ENCODE measurements at regions not wholly inside any gene's neighbourhood (a gene's known extent, or its start where the extent isn't known, plus 50 kb on each side); places are given as distances from the start of the nearest gene placed in this dataset.
"Not testable (repeated sequence)": the region's sequence is repeated elsewhere in the genome, so short reads cannot be mapped to it uniquely, and the experiment has no call there.

GRCh38 chr1:55441489-55441888, 226.3 kb upstream of the USP24 start:
- TF ChIP-seq POLR2A (IDR thresholded peaks at IDR 0.05; ENCODE audit: low read depth, low read length) (no peak), POLR2AphosphoS5 (IDR thresholded peaks at IDR 0.05; ENCODE audit: low read depth, low read length) (no peak), SPI1 (IDR thresholded peaks at IDR 0.05; ENCODE audit: low read depth, low read length) (no peak), PAX5 (IDR thresholded peaks at IDR 0.05; ENCODE audit: insufficient read depth, low read length, severe bottlenecking) (no peak), POU2F2 (IDR thresholded peaks at IDR 0.05; ENCODE audit: low read depth, low read length) (no peak), TAF1 (IDR thresholded peaks at IDR 0.05; ENCODE audit: low read depth, low read length) (no peak)
- DNase-seq (ENCODE audit: insufficient read length, low spot score) (no peak), FAIRE-seq (no peak)

GRCh38 chr1:55437692-55438091, 222.5 kb upstream of the USP24 start:
- TF ChIP-seq SPI1 (IDR thresholded peaks at IDR 0.05; ENCODE audit: low read depth, low read length) (no peak), PAX5 (IDR thresholded peaks at IDR 0.05; ENCODE audit: insufficient read depth, low read length, severe bottlenecking) (no peak), POLR2A (IDR thresholded peaks at IDR 0.05; ENCODE audit: low read depth, low read length) (no peak), POU2F2 (IDR thresholded peaks at IDR 0.05; ENCODE audit: low read depth, low read length) (no peak), TAF1 (IDR thresholded peaks at IDR 0.05; ENCODE audit: low read depth, low read length) (no peak), POLR2AphosphoS5 (IDR thresholded peaks at IDR 0.05; ENCODE audit: low read depth, low read length) (no peak)
- no peak for FAIRE-seq
- no peak for DNase-seq (ENCODE audit: insufficient read length, low spot score)

GRCh38 chr1:55430720-55431119, 215.6 kb upstream of the USP24 start:
- DNase-seq (ENCODE audit: insufficient read length, low spot score); FAIRE-seq: not testable (repeated sequence)

- FAIRE-seq; DNase-seq (ENCODE audit: insufficient read length, low spot score): not testable (repeated sequence)
These were observed 215.0 kb upstream of the USP24 start for GRCh38 chr1:55430206-55430605.

- TF ChIP-seq PAX5 (IDR thresholded peaks at IDR 0.05; ENCODE audit: insufficient read depth, low read length, severe bottlenecking) (no peak), POLR2AphosphoS5 (IDR thresholded peaks at IDR 0.05; ENCODE audit: low read depth, low read length) (no peak), POU2F2 (IDR thresholded peaks at IDR 0.05; ENCODE audit: low read depth, low read length) (no peak)
- DNase-seq (ENCODE audit: insufficient read length, low spot score) (no peak), FAIRE-seq (no peak)
These were observed 214.1 kb upstream of the USP24 start for GRCh38 chr1:55428944-55429931.

- FAIRE-seq, result no peak
These were observed 213.1 kb upstream of the USP24 start for GRCh38 chr1:55428231-55428630.

GRCh38 chr1:55427606-55428005, 212.4 kb upstream of the USP24 start:
- no peak for FAIRE-seq
- TF ChIP-seq POU2F2 (IDR thresholded peaks at IDR 0.05; ENCODE audit: low read depth, low read length) (no peak), TAF1 (IDR thresholded peaks at IDR 0.05; ENCODE audit: low read depth, low read length) (no peak)
- DNase-seq (ENCODE audit: insufficient read length, low spot score), result no peak

More at GRCh38 chr1:55428231-55428630, 213.1 kb upstream of the USP24 start:
- no peak for TF ChIP-seq POLR2AphosphoS5 (IDR thresholded peaks at IDR 0.05; ENCODE audit: low read depth, low read length)
- TF ChIP-seq PAX5 (IDR thresholded peaks at IDR 0.05; ENCODE audit: insufficient read depth, low read length, severe bottlenecking), result no peak
- TF ChIP-seq POLR2A (IDR thresholded peaks at IDR 0.05; ENCODE audit: low read depth, low read length), result no peak
- no peak for TF ChIP-seq TAF1 (IDR thresholded peaks at IDR 0.05; ENCODE audit: low read depth, low read length)
- TF ChIP-seq POU2F2 (IDR thresholded peaks at IDR 0.05; ENCODE audit: low read depth, low read length), result no peak
- TF ChIP-seq SPI1 (IDR thresholded peaks at IDR 0.05; ENCODE audit: low read depth, low read length), result no peak
- no peak for DNase-seq (ENCODE audit: insufficient read length, low spot score)

- FAIRE-seq (no peak), DNase-seq (ENCODE audit: insufficient read length, low spot score) (no peak)
These were observed 211.5 kb upstream of the USP24 start for GRCh38 chr1:55426619-55427018.

GRCh38 chr1:55426156-55426555, 211.0 kb upstream of the USP24 start:
- DNase-seq (ENCODE audit: insufficient read length, low spot score) (no peak), FAIRE-seq (no peak)
- TF ChIP-seq POLR2A (IDR thresholded peaks at IDR 0.05; ENCODE audit: low read depth, low read length) (no peak), PAX5 (IDR thresholded peaks at IDR 0.05; ENCODE audit: insufficient read depth, low read length, severe bottlenecking) (no peak), SPI1 (IDR thresholded peaks at IDR 0.05; ENCODE audit: low read depth, low read length) (no peak), POLR2AphosphoS5 (IDR thresholded peaks at IDR 0.05; ENCODE audit: low read depth, low read length) (no peak), TAF1 (IDR thresholded peaks at IDR 0.05; ENCODE audit: low read depth, low read length) (no peak), POU2F2 (IDR thresholded peaks at IDR 0.05; ENCODE audit: low read depth, low read length) (no peak)

More at GRCh38 chr1:55426619-55427018, 211.5 kb upstream of the USP24 start:
- TF ChIP-seq POU2F2 (IDR thresholded peaks at IDR 0.05; ENCODE audit: low read depth, low read length) (no peak), SPI1 (IDR thresholded peaks at IDR 0.05; ENCODE audit: low read depth, low read length) (no peak), POLR2AphosphoS5 (IDR thresholded peaks at IDR 0.05; ENCODE audit: low read depth, low read length) (no peak), POLR2A (IDR thresholded peaks at IDR 0.05; ENCODE audit: low read depth, low read length) (no peak), TAF1 (IDR thresholded peaks at IDR 0.05; ENCODE audit: low read depth, low read length) (no peak), PAX5 (IDR thresholded peaks at IDR 0.05; ENCODE audit: insufficient read depth, low read length, severe bottlenecking) (no peak)

- DNase-seq (ENCODE audit: insufficient read length, low spot score) (no peak), FAIRE-seq (no peak)
- TF ChIP-seq TAF1 (IDR thresholded peaks at IDR 0.05; ENCODE audit: low read depth, low read length) (no peak), POU2F2 (IDR thresholded peaks at IDR 0.05; ENCODE audit: low read depth, low read length) (no peak), POLR2AphosphoS5 (IDR thresholded peaks at IDR 0.05; ENCODE audit: low read depth, low read length) (no peak), SPI1 (IDR thresholded peaks at IDR 0.05; ENCODE audit: low read depth, low read length) (no peak), PAX5 (IDR thresholded peaks at IDR 0.05; ENCODE audit: insufficient read depth, low read length, severe bottlenecking) (no peak), POLR2A (IDR thresholded peaks at IDR 0.05; ENCODE audit: low read depth, low read length) (no peak)
These were observed 210.3 kb upstream of the USP24 start for GRCh38 chr1:55425310-55425930.
